GM23338 (cell line): ENCODE measurements at regions not wholly inside any gene's neighbourhood (a gene's known extent, or its start where the extent isn't known, plus 50 kb on each side); places are given as distances from the start of the nearest gene placed in this dataset.
"Not testable (repeated sequence)": the region's sequence is repeated elsewhere in the genome, so short reads cannot be mapped to it uniquely, and the experiment has no call there.

Experiments used
- ATAC-seq: fragments of 200-7000 bp; cut with Tn5 transposase; 3 replicates; pipeline ENCODE4 v1.9.1; 2020
- DNase-seq: peaks from one replicate; pipeline ENCODE4 v3.0.0-alpha.2; 2015; ENCODE audit warnings: low spot score
- H2AFZ ChIP-seq: fragments of 200-600 bp; sonication (generic); 2 replicates; pipeline ENCODE4 v1.8.0; 2016; ENCODE audit warnings: antibody characterized with exemption, mild to moderate bottlenecking, moderate library complexity
- H3F3A ChIP-seq: fragments of 200-600 bp; sonication (generic); replicated peaks from 2 replicates; pipeline ENCODE4 v1.8.0; 2017; ENCODE audit warnings: antibody characterized with exemption, mixed run types, low read depth
- H3K27ac ChIP-seq: fragments of 200-600 bp; sonication (generic); 2 replicates; pipeline ENCODE4 v1.6.1; 2016; ENCODE audit warnings: low read depth
- H3K27me3 ChIP-seq: fragments of 200-600 bp; sonication (generic); 2 replicates; pipeline ENCODE4 v1.8.0; 2016; ENCODE audit warnings: mild to moderate bottlenecking, mixed run types, moderate library complexity; ENCODE audit not compliant: insufficient read depth
- H3K36me3 ChIP-seq: fragments of 200-600 bp; sonication (generic); 2 replicates; pipeline ENCODE4 v1.8.0; 2016; ENCODE audit warnings: mild to moderate bottlenecking; ENCODE audit not compliant: insufficient read depth
- H3K4me1 ChIP-seq: fragments of 200-600 bp; sonication (generic); 2 replicates; pipeline ENCODE4 v1.8.0; 2016; ENCODE audit warnings: mild to moderate bottlenecking, moderate library complexity; ENCODE audit not compliant: insufficient read depth
- H3K4me2 ChIP-seq: fragments of 200-600 bp; sonication (generic); 2 replicates; pipeline ENCODE4 v1.7.1; 2017; ENCODE audit warnings: mixed run types
- H3K4me3 ChIP-seq: fragments of 200-600 bp; sonication (generic); 2 replicates; pipeline ENCODE4 v1.6.1; 2016; ENCODE audit warnings: mixed run types
- H3K79me2 ChIP-seq: fragments of 200-600 bp; sonication (generic); replicated peaks from 2 replicates; pipeline ENCODE4 v1.8.0; 2017; ENCODE audit warnings: mild to moderate bottlenecking; ENCODE audit not compliant: insufficient read depth
- H3K9me2 ChIP-seq: fragments of 200-600 bp; sonication (generic); 2 replicates; pipeline ENCODE4 v1.8.0; 2017; ENCODE audit not compliant: insufficient read depth
- H4K20me1 ChIP-seq: fragments of 200-600 bp; sonication (generic); replicated peaks from 2 replicates; pipeline ENCODE4 v1.8.0; 2017; ENCODE audit warnings: mild to moderate bottlenecking; ENCODE audit not compliant: insufficient read depth
- H3K27ac Mint-ChIP-seq: 2 replicates; pipeline ENCODE4 v1.8.0; 2020; ENCODE audit warnings: inconsistent platforms, mild to moderate bottlenecking, moderate library complexity, mixed read lengths
- H3K27me3 Mint-ChIP-seq: 3 replicates; pipeline ENCODE4 v1.8.0; 2022; ENCODE audit warnings: low read depth, mild to moderate bottlenecking, moderate library complexity, mixed read lengths, inconsistent platforms; ENCODE audit not compliant: insufficient read depth, poor library complexity
- H3K36me3 Mint-ChIP-seq: 3 replicates; pipeline ENCODE4 v1.8.0; 2021; ENCODE audit warnings: low read depth, mild to moderate bottlenecking, inconsistent platforms, moderate library complexity, mixed read lengths
- H3K4me1 Mint-ChIP-seq: 3 replicates; pipeline ENCODE4 v1.8.0; 2020; ENCODE audit warnings: mild to moderate bottlenecking, inconsistent platforms, mixed read lengths
- H3K4me3 Mint-ChIP-seq: 3 replicates; pipeline ENCODE4 v1.8.0; 2021; ENCODE audit warnings: moderate library complexity, mild to moderate bottlenecking, inconsistent platforms, mixed read lengths
- H3K9me3 Mint-ChIP-seq: 3 replicates; pipeline ENCODE4 v1.8.0; 2020; ENCODE audit warnings: moderate library complexity, mild to moderate bottlenecking, inconsistent platforms, mixed read lengths
- CREB1 ChIP-seq: fragments of 250-450 bp; sonication (Bioruptor Pico); IDR thresholded peaks from 2 replicates; pipeline ENCODE4 v1.5.0; 2020; ENCODE audit warnings: low read depth, mild to moderate bottlenecking, moderate library complexity
- CTCF ChIP-seq, 2 experiments: fragments of 200-600 bp in 1 of 2; sonication (generic) in 1 of 2; conservative IDR thresholded peaks; 2 replicates each; pipeline versions ENCODE4 v1.5.1 to v1.6.1; 2016 to 2017; ENCODE audit warnings: antibody characterized with exemption in 2 of 2, low read depth in 2 of 2, mild to moderate bottlenecking in 2 of 2, moderate library complexity in 1 of 2
- ETS1 ChIP-seq: IDR thresholded peaks from 2 replicates; pipeline ENCODE4 v1.6.1; 2016; ENCODE audit warnings: antibody characterized with exemption
- EZH2 ChIP-seq: fragments of 200-600 bp; sonication (generic); IDR thresholded peaks from one replicate; pipeline ENCODE4 v1.8.0; 2017; ENCODE audit warnings: antibody characterized with exemption, mild to moderate bottlenecking, low read depth; ENCODE audit not compliant: unreplicated experiment
- EZH2phosphoT487 ChIP-seq: fragments of 200-600 bp; sonication (generic); IDR thresholded peaks from one replicate; pipeline ENCODE4 v1.8.1; 2018; ENCODE audit warnings: antibody characterized with exemption; ENCODE audit not compliant: unreplicated experiment
- JUNB ChIP-seq: IDR thresholded peaks from one replicate; pipeline ENCODE4 v1.6.1; 2016; ENCODE audit warnings: antibody characterized with exemption; ENCODE audit not compliant: unreplicated experiment
- NANOG ChIP-seq: IDR thresholded peaks from 2 replicates; pipeline ENCODE4 v1.6.1; 2016; ENCODE audit warnings: antibody characterized with exemption, borderline replicate concordance
- POLR2AphosphoS5 ChIP-seq: IDR thresholded peaks from 2 replicates; pipeline ENCODE4 v1.6.1; 2016; ENCODE audit warnings: antibody characterized with exemption, low read depth
- STAT1 ChIP-seq: IDR thresholded peaks from one replicate; pipeline ENCODE4 v1.6.1; 2016; ENCODE audit warnings: antibody characterized with exemption; ENCODE audit not compliant: unreplicated experiment
- ZNF114 ChIP-seq: fragments of 250-450 bp; sonication (Bioruptor Pico); IDR thresholded peaks from 2 replicates; pipeline ENCODE4 v1.5.0; 2020; ENCODE audit warnings: mild to moderate bottlenecking, moderate library complexity
- ZNF331 ChIP-seq: fragments of 250-450 bp; sonication (Bioruptor Pico); IDR thresholded peaks from 2 replicates; pipeline ENCODE4 v1.5.0; 2020; ENCODE audit warnings: low read depth, mild to moderate bottlenecking, moderate library complexity
- ZNF462 ChIP-seq: fragments of 250-450 bp; sonication (Bioruptor Pico); IDR thresholded peaks from 2 replicates; pipeline ENCODE4 v1.5.0; 2020; ENCODE audit warnings: mild to moderate bottlenecking, moderate library complexity

- not testable (repeated sequence) for H3K36me3 ChIP-seq, H2AFZ ChIP-seq, H3K27me3 Mint-ChIP-seq, H3K9me3 Mint-ChIP-seq, H3K4me1 Mint-ChIP-seq, H4K20me1 ChIP-seq, H3K27me3 ChIP-seq, H3K4me3 ChIP-seq, H3K36me3 Mint-ChIP-seq, H3F3A ChIP-seq, ATAC-seq, H3K27ac ChIP-seq, H3K4me3 Mint-ChIP-seq, H3K9me2 ChIP-seq, H3K4me1 ChIP-seq, H3K27ac Mint-ChIP-seq, H3K79me2 ChIP-seq, H3K4me2 ChIP-seq
- peak; percentile 1 for DNase-seq
Observed at GRCh38 chrX:25882503-25882902, 255.6 kb upstream of the MAGEB18 start.

- no peak for ATAC-seq
- Mint-ChIP-seq H3K36me3 (peaks cover 13% of the 10 kb centered on the region; the same call in 2 of the 3 replicates), H3K9me3 (peaks cover 24% of the 10 kb centered on the region), H3K27ac (no peak overlapping the region), H3K27me3 (no peaks in the 10 kb centered on the region), H3K4me1 (no peaks in the 10 kb centered on the region), H3K4me3 (no peak overlapping the region)
- Histone ChIP-seq H3K4me3 (no peak overlapping the region), H3K4me2 (no peak overlapping the region), H3K79me2 (no peaks in the 10 kb centered on the region), H3F3A (no peaks in the 10 kb centered on the region), H3K36me3 (no peaks in the 10 kb centered on the region), H3K27ac (no peak overlapping the region), H2AFZ (no peak overlapping the region), H3K9me2 (no peaks in the 10 kb centered on the region), H3K27me3 (no peaks in the 10 kb centered on the region), H3K4me1 (no peaks in the 10 kb centered on the region), H4K20me1 (no peaks in the 10 kb centered on the region)
- DNase-seq, result no peak
- TF ChIP-seq EZH2, result no peak
- no peak for TF ChIP-seq ETS1
- no peak for TF ChIP-seq CREB1 (CRISPR knock-in tag)
- no peak for TF ChIP-seq POLR2AphosphoS5
- TF ChIP-seq CTCF (conservative IDR thresholded peaks at IDR 0.05; ENCODE audit: low read depth in 2 of 2), result no peak
- no peak for TF ChIP-seq EZH2phosphoT487
- TF ChIP-seq NANOG, result no peak
- TF ChIP-seq ZNF114, result no peak
- no peak for TF ChIP-seq JUNB
- no peak for TF ChIP-seq ZNF462 (CRISPR knock-in tag)
- no peak for TF ChIP-seq STAT1
- TF ChIP-seq ZNF331 (CRISPR knock-in tag), result no peak
Observed at GRCh38 chrX:25897758-25898157, 240.4 kb upstream of the MAGEB18 start.
